ENCODE measurements at regions not wholly inside any gene's neighbourhood (a gene's known extent, or its start where the extent isn't known, plus 50 kb on each side); places are given as distances from the start of the nearest gene placed in this dataset.

- TF ChIP-seq EZH2 (IDR thresholded peaks at IDR 0.05; ENCODE audit: borderline replicate concordance, low read depth, low read length, severe bottlenecking), result no peak
- no peak for TF ChIP-seq CTCF (IDR thresholded peaks at IDR 0.05; ENCODE audit: borderline replicate concordance, extremely low read depth, low read length, poor library complexity, severe bottlenecking)
Measured at GRCh38 chr4:22949161-22949855, 256.6 kb downstream of the GBA3 start.

Data from DND-41 (cell line).